RKO (cell line): ENCODE measurements at regions not wholly inside any gene's neighbourhood (a gene's known extent, or its start where the extent isn't known, plus 50 kb on each side); places are given as distances from the start of the nearest gene placed in this dataset.
"Not testable (repeated sequence)": the region's sequence is repeated elsewhere in the genome, so short reads cannot be mapped to it uniquely, and the experiment has no call there.

Experiments
- DNase-seq: peaks from one replicate; pipeline ENCODE4 v3.0.0-alpha.2; 2016; ENCODE audit warnings: low spot score

GRCh38 chr20:47842950-47843349 is 57.7 kb upstream of the SULF2 start:
- DNase-seq = not testable (repeated sequence)

GRCh38 chr20:47842004-47842403 is 56.7 kb upstream of the SULF2 start:
- not testable (repeated sequence) for DNase-seq

- DNase-seq = not testable (repeated sequence)
Observed at GRCh38 chr20:47836256-47836817, 51.1 kb upstream of the SULF2 start.
